ENCODE measurements at regions not wholly inside any gene's neighbourhood (a gene's known extent, or its start where the extent isn't known, plus 50 kb on each side); places are given as distances from the start of the nearest gene placed in this dataset.
"Not testable (repeated sequence)": the region's sequence is repeated elsewhere in the genome, so short reads cannot be mapped to it uniquely, and the experiment has no call there.

DNA sequence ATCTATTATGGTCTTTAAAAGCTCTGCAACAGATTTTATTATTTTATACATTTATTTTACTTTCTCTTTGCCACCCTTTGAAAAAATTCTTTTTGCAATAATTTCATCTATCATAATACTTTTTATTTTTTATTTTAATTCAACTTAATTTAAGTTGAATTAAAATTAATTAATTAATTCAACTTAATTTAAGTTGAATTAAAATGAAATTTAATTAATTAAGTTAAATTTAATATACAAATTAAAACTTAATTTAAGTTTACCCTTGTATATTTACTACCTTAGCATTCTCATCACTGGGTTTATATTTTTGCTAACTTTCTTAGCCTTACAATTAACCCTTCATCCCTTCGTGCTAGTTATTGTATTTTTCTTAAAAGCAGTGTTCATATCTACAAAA lies 301.4 kb downstream of the SLITRK5 start:
- DNase-seq (ENCODE audit: low spot score in 2 of 2): no peak
- peak; percentile 95 for FAIRE-seq

GRCh38 chr13:87975035-87975434 lies 303.9 kb downstream of the SLITRK5 start:
- FAIRE-seq (no peak), DNase-seq (ENCODE audit: low spot score in 2 of 2) (no peak)

GRCh38 chr13:87976650-87977049 lies 305.5 kb downstream of the SLITRK5 start:
- DNase-seq (ENCODE audit: low spot score in 2 of 2); FAIRE-seq: not testable (repeated sequence)

DNA sequence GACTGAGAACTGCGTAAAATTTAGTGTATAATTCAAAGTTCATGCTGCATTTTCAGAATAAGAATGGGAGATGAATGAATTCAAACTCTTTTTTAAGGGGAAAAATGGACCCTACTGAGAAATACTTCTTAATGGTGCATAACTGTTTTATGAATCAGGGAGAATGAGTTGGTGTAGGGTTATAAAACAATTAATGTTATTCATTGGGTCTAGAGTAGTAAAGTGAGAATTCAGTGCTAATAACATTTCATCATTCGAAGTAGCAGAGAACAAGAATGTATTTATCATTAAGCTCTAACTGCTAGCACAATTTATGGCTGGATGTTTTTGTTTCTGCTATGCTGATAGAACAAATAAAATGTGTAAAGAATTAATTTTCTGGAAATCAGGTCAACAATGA lies 310.2 kb downstream of the SLITRK5 start:
- FAIRE-seq (no peak), DNase-seq (ENCODE audit: low spot score in 2 of 2) (no peak)

DNA sequence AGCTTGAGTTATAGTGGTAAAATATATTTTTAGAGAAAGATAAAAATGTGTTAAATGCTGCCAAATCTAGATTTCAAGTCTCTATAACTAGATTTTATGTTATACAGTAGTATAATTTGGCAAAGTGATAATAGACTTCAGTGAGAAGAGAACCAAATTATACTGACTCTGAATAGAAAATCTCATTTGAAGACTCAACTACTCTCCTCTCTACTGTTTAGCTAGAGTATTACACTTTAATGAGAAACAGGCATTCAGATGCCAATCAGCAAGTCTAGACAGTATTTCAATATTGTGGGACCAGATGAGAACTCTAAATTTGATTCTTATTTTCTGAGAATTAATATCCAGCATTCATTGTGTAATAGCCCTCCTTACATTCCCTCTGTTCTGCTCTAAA lies 311.2 kb downstream of the SLITRK5 start:
- FAIRE-seq: no peak
- DNase-seq (ENCODE audit: low spot score in 2 of 2): no peak

- FAIRE-seq (no peak), DNase-seq (ENCODE audit: low spot score in 2 of 2) (no peak)
Observed at GRCh38 chr13:87986639-87987250, 315.6 kb downstream of the SLITRK5 start.

DNA sequence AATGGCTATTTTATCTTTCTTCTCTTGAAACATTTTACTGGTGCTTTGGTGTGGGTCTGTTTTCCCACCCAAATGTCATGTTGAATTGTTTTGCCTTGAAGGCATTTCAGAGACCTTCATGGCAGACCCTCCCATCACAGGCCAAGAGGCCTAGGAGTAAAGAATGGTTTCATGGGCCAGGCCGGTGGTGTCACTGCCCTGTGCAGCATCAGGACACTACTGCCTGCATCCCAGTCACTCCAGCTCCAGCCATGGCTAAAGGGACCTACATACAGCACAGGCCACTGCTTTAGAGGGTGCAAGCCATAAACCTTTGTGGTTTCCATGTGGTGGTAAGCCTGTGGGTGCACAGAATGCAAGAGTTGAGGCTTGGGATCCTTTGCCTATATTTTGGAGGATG lies 326.9 kb downstream of the SLITRK5 start:
- DNase-seq (ENCODE audit: low spot score in 2 of 2) (no peak), FAIRE-seq (no peak)

DNA sequence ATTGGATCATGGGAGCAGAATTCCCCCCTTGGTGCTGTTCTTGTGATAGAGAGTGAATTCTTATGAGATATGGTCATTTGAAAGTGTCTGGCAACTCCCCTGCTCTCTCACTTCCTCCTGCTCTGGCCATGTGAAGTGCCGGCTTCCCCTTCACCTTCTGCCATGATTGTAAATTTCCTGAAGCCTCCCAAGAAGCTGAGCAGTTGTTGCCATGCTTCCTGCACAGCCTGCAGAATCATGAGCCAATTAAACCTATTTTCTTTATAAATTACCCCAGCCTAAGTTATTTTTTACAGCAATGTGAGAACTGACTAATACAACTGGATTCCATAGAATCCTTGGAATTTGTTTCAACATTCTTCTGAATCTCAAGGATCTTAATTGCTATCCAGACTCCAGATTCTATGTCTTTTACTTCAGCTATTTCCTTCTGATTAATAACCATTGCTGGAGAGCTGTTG lies 328.1 kb downstream of the SLITRK5 start:
- FAIRE-seq (no peak), DNase-seq (ENCODE audit: low spot score in 2 of 2) (no peak)

DNA sequence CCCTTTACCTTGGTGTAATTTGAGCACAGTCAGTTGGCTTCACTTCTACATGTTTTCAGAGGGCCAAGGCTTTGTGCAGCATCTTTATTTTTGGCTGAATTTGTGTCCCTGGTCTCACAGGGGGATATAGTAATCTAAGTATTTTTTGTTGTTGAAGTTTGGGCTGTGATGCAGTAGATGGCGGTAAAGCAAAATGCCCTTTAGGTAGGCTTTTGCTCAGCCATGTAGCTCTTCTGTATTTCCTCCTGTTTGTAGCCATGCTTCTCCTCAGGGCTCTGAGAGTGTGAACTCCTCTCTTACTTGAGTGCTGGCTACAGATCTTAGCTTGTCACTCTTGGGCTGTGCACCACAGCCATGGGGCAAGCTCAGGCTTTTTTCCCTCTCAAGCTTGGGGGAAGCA lies 328.6 kb downstream of the SLITRK5 start:
- FAIRE-seq (no peak), DNase-seq (ENCODE audit: low spot score in 2 of 2) (no peak)

DNA sequence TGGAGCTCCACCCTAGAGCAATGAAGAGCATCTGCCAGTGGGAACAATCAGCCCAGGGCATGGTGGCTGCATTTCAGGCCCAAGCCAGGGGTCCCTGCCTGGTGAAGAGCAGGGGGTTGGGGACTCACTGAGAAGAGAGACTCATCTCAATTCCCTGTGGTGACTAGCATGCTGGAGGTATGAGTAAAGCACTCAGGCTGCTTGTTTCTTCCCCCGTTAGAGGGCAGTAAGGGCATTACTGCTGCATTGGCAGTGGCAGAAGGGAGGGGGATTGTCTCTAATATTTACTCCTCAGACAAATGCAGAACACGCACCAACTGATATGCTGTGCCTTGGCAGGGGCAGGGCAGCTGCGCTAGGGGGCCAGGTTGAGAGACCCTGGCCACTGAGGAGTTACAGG lies 329.1 kb downstream of the SLITRK5 start:
- FAIRE-seq (no peak), DNase-seq (ENCODE audit: low spot score in 2 of 2) (no peak)

- DNase-seq (ENCODE audit: low spot score in 2 of 2): no peak
- no peak for FAIRE-seq
Observed at GRCh38 chr13:88000787-88001186, 329.6 kb downstream of the SLITRK5 start.

- FAIRE-seq (no peak), DNase-seq (ENCODE audit: low spot score in 2 of 2) (no peak)
Observed at GRCh38 chr13:88005188-88005587, 334.0 kb downstream of the SLITRK5 start.

DNA sequence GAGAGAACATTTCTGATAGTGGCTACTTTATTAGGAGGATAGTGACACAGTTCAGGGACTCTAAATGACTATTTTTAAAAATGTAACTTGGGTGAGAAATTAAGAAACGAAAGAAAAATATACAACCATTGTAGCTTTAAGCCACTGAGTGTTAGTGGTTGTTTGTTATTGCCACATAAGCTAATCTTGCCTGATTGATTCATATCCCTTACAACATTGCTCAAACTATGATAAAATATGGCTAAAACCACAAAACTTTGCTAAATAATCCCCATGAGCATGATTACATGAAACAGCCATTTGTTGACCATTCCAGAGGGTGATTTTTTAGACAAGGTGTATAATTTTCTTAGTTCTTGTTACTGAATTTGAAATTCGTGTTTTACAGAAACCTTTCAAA lies 343.4 kb downstream of the SLITRK5 start:
- no peak for FAIRE-seq
- no peak for DNase-seq (ENCODE audit: low spot score in 2 of 2)

DNA sequence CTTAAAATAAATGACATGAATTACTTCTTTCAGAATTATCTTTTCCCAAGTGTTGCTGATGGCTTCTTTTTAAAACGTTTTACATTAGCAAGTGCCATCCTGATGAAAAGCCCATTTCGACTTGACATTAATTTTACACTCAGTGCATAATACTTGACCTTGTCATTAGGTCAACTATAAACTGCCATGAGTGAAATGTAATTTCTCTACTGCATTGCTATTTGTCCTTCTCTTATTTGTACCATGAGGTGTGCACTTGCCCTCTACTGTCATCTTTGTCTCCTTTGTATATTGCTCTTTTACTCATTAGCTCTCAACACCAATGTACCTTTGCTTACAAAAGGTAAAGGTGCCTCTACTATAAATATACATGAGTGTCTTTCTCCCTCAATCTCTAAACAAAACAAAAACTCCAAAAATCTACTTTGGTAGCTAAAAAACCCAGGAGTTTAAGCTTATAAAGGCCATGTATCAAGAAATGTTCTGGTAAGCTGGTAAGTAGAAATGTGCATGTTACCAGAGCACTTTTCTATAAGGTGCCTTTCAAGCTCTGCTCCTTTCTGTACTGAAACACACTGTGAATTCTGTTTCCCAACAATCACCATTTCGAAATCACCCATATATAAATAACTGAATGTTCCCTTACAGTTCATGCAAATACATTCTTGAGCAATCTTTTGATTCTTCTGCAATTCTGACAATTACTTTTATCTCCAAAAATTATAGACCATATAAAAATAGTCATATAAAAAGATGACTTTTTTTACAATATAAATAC lies 351.4 kb downstream of the SLITRK5 start:
- DNase-seq (ENCODE audit: low spot score in 2 of 2): no peak
- FAIRE-seq: no peak

DNA sequence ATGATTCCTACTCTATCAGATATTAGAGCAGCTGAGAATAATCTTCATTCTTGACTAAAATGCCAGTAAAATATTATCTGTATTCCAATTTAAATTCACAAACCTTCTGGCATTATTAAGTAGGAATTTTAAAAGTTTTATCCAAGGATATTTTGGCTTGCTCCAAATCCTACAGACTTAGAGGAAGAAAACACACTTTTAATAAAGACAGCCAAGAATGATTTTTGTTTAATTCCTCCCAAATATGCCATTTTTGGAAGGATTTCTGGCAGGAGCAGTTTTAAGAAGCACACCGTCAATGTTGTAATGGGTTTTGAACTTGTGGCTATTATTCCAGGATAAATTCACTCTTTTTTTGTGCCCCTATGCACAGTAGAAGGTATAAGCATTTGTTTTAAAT lies 355.1 kb downstream of the SLITRK5 start:
- no peak for DNase-seq (ENCODE audit: low spot score in 2 of 2)

DNA sequence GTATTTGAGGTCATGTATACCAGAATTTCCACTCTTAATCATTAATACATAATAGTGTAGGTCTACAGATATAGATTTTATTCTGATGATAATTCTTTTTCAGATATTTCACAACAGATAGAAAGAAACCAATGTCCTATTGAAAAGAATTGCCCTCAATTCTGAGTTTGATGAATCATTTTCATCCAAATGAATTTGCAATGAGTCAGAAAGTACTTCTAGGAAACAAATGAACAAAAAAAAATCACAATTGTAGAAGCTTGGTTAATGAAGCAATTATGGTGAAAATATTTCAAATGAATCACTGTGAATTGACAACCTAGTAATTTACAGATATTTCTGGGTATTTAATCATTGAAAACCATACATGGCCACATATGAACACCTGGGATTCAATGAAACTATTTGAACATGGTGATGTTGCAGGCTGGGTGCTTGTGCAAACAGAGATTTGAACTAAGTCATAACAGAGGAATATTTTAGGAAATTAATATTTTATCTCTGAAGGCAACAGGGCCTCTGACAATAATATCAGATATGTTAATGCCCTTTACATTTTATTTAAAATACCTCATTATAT lies 360.9 kb downstream of the SLITRK5 start:
- DNase-seq (ENCODE audit: low spot score in 2 of 2) (no peak), FAIRE-seq (no peak)

More for the DNA sequence above, 355.1 kb downstream of the SLITRK5 start:
- FAIRE-seq: no peak

- DNase-seq (ENCODE audit: low spot score in 2 of 2): not testable (repeated sequence)
- peak; percentile 55 for FAIRE-seq
Observed at GRCh38 chr13:88036205-88036604, 365.0 kb downstream of the SLITRK5 start.

DNA sequence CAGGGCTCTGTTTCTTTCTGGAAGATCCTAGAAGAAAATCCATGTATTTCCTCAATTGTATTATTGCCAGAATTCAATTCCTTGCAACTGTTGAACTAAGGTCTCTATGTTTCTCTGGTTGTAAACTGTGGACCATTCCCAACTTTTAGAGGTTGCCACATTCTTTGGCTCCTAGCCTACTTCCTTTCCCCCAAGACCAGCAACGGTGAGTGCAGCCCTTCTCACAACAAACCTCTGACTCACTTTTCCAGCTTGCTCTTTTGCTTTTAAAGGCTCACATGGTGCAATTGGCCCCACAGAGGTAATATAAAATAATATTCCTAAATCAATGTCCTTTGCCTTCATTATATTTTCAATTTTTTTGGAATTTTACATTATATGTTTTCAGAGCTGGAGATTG lies 371.3 kb downstream of the SLITRK5 start:
- DNase-seq (ENCODE audit: low spot score in 2 of 2): no peak
- FAIRE-seq: no peak

GRCh38 chr13:88051746-88052482 lies 380.7 kb downstream of the SLITRK5 start:
- FAIRE-seq: no peak
- no peak for DNase-seq (ENCODE audit: low spot score in 2 of 2)

- DNase-seq (ENCODE audit: low spot score in 2 of 2): no peak
- no peak for FAIRE-seq
Observed at GRCh38 chr13:88063741-88064140, 392.6 kb downstream of the SLITRK5 start.

- FAIRE-seq (no peak), DNase-seq (ENCODE audit: low spot score in 2 of 2) (no peak)
Observed at GRCh38 chr13:88066847-88067246, 395.7 kb downstream of the SLITRK5 start.

All from frontal cortex (tissue), 3 donors.